ENCODE measurements at regions not wholly inside any gene's neighbourhood (a gene's known extent, or its start where the extent isn't known, plus 50 kb on each side); places are given as distances from the start of the nearest gene placed in this dataset.

DNA sequence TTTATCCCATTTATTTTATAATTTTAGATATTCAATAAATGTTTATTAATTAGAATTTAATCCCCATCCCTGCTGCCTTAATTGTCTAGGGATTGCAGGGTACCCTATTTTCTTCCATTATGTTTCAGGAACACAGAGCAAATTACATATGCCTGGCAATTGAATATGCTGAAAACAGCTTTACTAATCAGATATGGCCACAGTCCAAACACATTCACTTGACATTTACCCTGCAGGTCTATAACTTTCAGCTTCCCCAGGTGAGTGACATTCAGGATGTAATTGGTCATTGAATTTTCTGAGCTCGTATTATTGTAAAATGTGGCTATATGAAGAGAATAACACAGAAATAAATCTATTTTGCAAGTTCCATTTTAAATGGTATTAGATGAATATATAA, 218.7 kb upstream of the NDST4 start:
- Histone ChIP-seq H3K4me3 (ENCODE audit: low read length) (no peak overlapping the region), H3K79me2 (ENCODE audit: low read length) (no peaks in the 10 kb centered on the region), H3K4me2 (ENCODE audit: low read length) (no peak overlapping the region), H4K20me1 (ENCODE audit: low read length) (no peaks in the 10 kb centered on the region), H3K27me3 (ENCODE audit: low read length) (no peaks in the 10 kb centered on the region), H3K4me1 (ENCODE audit: insufficient read depth, low read length) (no peaks in the 10 kb centered on the region), H2AFZ (ENCODE audit: low read length) (no peak overlapping the region), H3K9me2 (replicated peaks; ENCODE audit: low read length) (no peaks in the 10 kb centered on the region), H3F3A (ENCODE audit: low read length, unreplicated experiment) (no peaks in the 10 kb centered on the region), H3K9ac (ENCODE audit: low read length) (no peak overlapping the region), H3K9me3 (ENCODE audit: low read length) (no peaks in the 10 kb centered on the region), H3K36me3 (ENCODE audit: low read depth, low read length) (no peaks in the 10 kb centered on the region), H3K27ac (ENCODE audit: low read length) (no peak overlapping the region)
- no TSS peak for BruUV-seq (replicated peaks)
- ChIA-PET POLR2A (ENCODE audit: unreplicated experiment) (no interaction called here), CTCF (no interaction called here)
- no peak for DNase-seq
- ATAC-seq, result no peak
- TF ChIP-seq, protein P1, sequence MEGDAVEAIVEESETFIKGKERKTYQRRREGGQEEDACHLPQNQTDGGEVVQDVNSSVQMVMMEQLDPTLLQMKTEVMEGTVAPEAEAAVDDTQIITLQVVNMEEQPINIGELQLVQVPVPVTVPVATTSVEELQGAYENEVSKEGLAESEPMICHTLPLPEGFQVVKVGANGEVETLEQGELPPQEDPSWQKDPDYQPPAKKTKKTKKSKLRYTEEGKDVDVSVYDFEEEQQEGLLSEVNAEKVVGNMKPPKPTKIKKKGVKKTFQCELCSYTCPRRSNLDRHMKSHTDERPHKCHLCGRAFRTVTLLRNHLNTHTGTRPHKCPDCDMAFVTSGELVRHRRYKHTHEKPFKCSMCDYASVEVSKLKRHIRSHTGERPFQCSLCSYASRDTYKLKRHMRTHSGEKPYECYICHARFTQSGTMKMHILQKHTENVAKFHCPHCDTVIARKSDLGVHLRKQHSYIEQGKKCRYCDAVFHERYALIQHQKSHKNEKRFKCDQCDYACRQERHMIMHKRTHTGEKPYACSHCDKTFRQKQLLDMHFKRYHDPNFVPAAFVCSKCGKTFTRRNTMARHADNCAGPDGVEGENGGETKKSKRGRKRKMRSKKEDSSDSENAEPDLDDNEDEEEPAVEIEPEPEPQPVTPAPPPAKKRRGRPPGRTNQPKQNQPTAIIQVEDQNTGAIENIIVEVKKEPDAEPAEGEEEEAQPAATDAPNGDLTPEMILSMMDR (conservative IDR thresholded peaks at IDR 0.05; ENCODE audit: low read depth, low read length), result no peak
- TF ChIP-seq EZH2phosphoT487 (IDR thresholded peaks at IDR 0.05; ENCODE audit: borderline replicate concordance, low read length), result no peak
- no peak for TF ChIP-seq EZH2 (IDR thresholded peaks at IDR 0.05; ENCODE audit: low read length, unreplicated experiment)
- intact Hi-C loops (cut with micrococcal nuclease), result no loop called here

DNA sequence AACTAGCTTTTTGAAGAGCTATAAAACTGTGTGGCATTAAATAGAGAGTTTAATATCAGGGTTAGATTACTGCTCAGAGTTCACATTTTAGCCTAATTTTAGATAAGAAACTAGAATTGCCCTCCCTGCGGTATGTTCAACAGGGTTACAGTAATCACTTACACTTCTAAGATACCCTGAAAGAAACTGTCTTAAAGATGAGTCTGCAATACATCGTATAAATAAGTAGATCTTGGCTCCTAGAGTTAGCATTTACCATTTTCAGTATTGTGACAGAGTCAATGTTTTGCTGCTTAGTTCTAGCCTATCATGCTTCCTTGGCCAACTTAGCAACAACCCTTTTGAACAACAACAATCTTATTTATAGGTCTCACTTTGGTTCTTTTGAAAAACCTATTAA, 217.8 kb upstream of the NDST4 start:
- Histone ChIP-seq H3K9ac (ENCODE audit: low read length) (no peak overlapping the region), H3F3A (ENCODE audit: low read length, unreplicated experiment) (no peaks in the 10 kb centered on the region), H4K20me1 (ENCODE audit: low read length) (no peaks in the 10 kb centered on the region), H3K27me3 (ENCODE audit: low read length) (no peaks in the 10 kb centered on the region), H3K79me2 (ENCODE audit: low read length) (no peaks in the 10 kb centered on the region), H3K9me2 (replicated peaks; ENCODE audit: low read length) (no peaks in the 10 kb centered on the region), H3K27ac (ENCODE audit: low read length) (no peak overlapping the region), H3K4me3 (ENCODE audit: low read length) (no peak overlapping the region), H3K4me1 (ENCODE audit: insufficient read depth, low read length) (no peaks in the 10 kb centered on the region), H3K4me2 (ENCODE audit: low read length) (no peak overlapping the region), H2AFZ (ENCODE audit: low read length) (no peak overlapping the region), H3K36me3 (ENCODE audit: low read depth, low read length) (no peaks in the 10 kb centered on the region), H3K9me3 (ENCODE audit: low read length) (no peaks in the 10 kb centered on the region)
- ATAC-seq (no peak), DNase-seq (no peak)
- TF ChIP-seq EZH2phosphoT487 (IDR thresholded peaks at IDR 0.05; ENCODE audit: borderline replicate concordance, low read length), result no peak
- TF ChIP-seq, protein P1 (conservative IDR thresholded peaks at IDR 0.05; ENCODE audit: low read depth, low read length), result no peak
- ChIA-PET POLR2A (ENCODE audit: unreplicated experiment) (no interaction called here), CTCF (no interaction called here)
- intact Hi-C loops (cut with micrococcal nuclease), result no loop called here
- BruUV-seq (replicated peaks), result no TSS peak

- no peaks in the 10 kb centered on the region for H4K20me1 ChIP-seq (ENCODE audit: low read length)
- H3K36me3 ChIP-seq (ENCODE audit: low read depth, low read length), result no peaks in the 10 kb centered on the region
- ChIA-PET POLR2A (ENCODE audit: unreplicated experiment) (no interaction called here), CTCF (no interaction called here)
- no peak overlapping the region for H3K4me3 ChIP-seq (ENCODE audit: low read length)
- H3K9ac ChIP-seq (ENCODE audit: low read length), result no peak overlapping the region
- no peak for DNase-seq
- BruUV-seq (replicated peaks), result no TSS peak
- no peak overlapping the region for H3K27ac ChIP-seq (ENCODE audit: low read length)
- H3K27me3 ChIP-seq (ENCODE audit: low read length), result no peaks in the 10 kb centered on the region
- no peak for TF ChIP-seq EZH2phosphoT487 (IDR thresholded peaks at IDR 0.05; ENCODE audit: borderline replicate concordance, low read length)
- TF ChIP-seq, protein P1 (conservative IDR thresholded peaks at IDR 0.05; ENCODE audit: low read depth, low read length), result no peak
- H3K9me2 ChIP-seq (replicated peaks; ENCODE audit: low read length), result no peaks in the 10 kb centered on the region
- no peaks in the 10 kb centered on the region for H3F3A ChIP-seq (ENCODE audit: low read length, unreplicated experiment)
- H3K79me2 ChIP-seq (ENCODE audit: low read length), result no peaks in the 10 kb centered on the region
- H3K9me3 ChIP-seq (ENCODE audit: low read length), result no peaks in the 10 kb centered on the region
- H3K4me1 ChIP-seq (ENCODE audit: insufficient read depth, low read length), result no peaks in the 10 kb centered on the region
- no peak for ATAC-seq
- no peak overlapping the region for H2AFZ ChIP-seq (ENCODE audit: low read length)
- H3K4me2 ChIP-seq (ENCODE audit: low read length), result no peak overlapping the region
- intact Hi-C loops (cut with micrococcal nuclease), result no loop called here
These were observed 212.4 kb upstream of the NDST4 start for GRCh38 chr4:115325836-115326235.

Measured in PC-3 (cell line).